Panc1 (cell line): ENCODE measurements at regions not wholly inside any gene's neighbourhood (a gene's known extent, or its start where the extent isn't known, plus 50 kb on each side); places are given as distances from the start of the nearest gene placed in this dataset.

Experiments
- ATAC-seq: fragments of 200-7000 bp; cut with Tn5 transposase; 2 replicates; pipeline ENCODE4 v1.9.1; 2020; ENCODE audit warnings: mild to moderate bottlenecking, moderate library complexity
- BruUV-seq: library from RNA; stranded (reverse); fragments of 400-500 nt; replicated peaks from 2 replicates; lab custom pipeline; 2021; lab: Mats Ljungman, UMichigan
- CTCF ChIA-PET: fragments of 300-600 bp; sonication (Branson Sonifier 250); formaldehyde crosslinking; loops from one replicate; lab custom pipeline; 2022; ENCODE audit warnings: antibody characterized with exemption; lab: Charles Lee
- POLR2A ChIA-PET: fragments of 300-600 bp; sonication (Branson Sonifier 250); formaldehyde crosslinking; loops from one replicate; lab custom pipeline; 2022; ENCODE audit warnings: antibody characterized with exemption; lab: Charles Lee
- DNase-seq: peaks from one replicate; pipeline ENCODE4 v3.0.0-alpha.2; 2010; ENCODE audit warnings: low read depth, low spot score
- H3K27ac ChIP-seq: 2 replicates; pipeline ENCODE4 v1.5.1; 2011; ENCODE audit warnings: mild to moderate bottlenecking, low read length, inconsistent platforms
- H3K27me3 ChIP-seq: fragments of 200-500 bp; sonication (Bioruptor generic); 2 replicates; pipeline ENCODE4 v1.6.0; 2014; ENCODE audit warnings: low read length, inconsistent platforms; ENCODE audit not compliant: control insufficient read depth, insufficient read depth
- H3K36me3 ChIP-seq: fragments of 200-500 bp; sonication (Bioruptor generic); 2 replicates; pipeline ENCODE4 v1.5.1; 2014; ENCODE audit warnings: inconsistent platforms, mild to moderate bottlenecking, low read length, moderate library complexity; ENCODE audit not compliant: control insufficient read depth, insufficient read depth
- H3K4me1 ChIP-seq: 2 replicates; pipeline ENCODE4 v1.5.1; 2011; ENCODE audit warnings: inconsistent platforms, mild to moderate bottlenecking, low read length, moderate library complexity; ENCODE audit not compliant: control insufficient read depth, insufficient read depth
- H3K4me3 ChIP-seq, 2 experiments: 2 replicates each; pipeline ENCODE4 v1.5.1; 2011 to 2012; ENCODE audit warnings: low read depth in 2 of 2, low read length in 2 of 2, mild to moderate bottlenecking in 2 of 2, inconsistent platforms in 1 of 2, moderate library complexity in 1 of 2
- H3K9me3 ChIP-seq: fragments of 200-500 bp; sonication (Bioruptor generic); 2 replicates; pipeline ENCODE4 v1.5.1; 2014; ENCODE audit warnings: low read depth, mild to moderate bottlenecking, inconsistent platforms, low read length, moderate library complexity; ENCODE audit not compliant: control insufficient read depth, insufficient read depth
- POLR2AphosphoS5 ChIP-seq: IDR thresholded peaks from 2 replicates; pipeline ENCODE4 v1.6.1; 2012; ENCODE audit warnings: mild to moderate bottlenecking, low read depth, low read length, moderate library complexity
- SIN3A ChIP-seq: IDR thresholded peaks from 2 replicates; pipeline ENCODE4 v1.6.1; 2012; ENCODE audit warnings: low read depth, mild to moderate bottlenecking, low read length, moderate library complexity, borderline replicate concordance; ENCODE audit not compliant: insufficient read depth
- TCF7L2 ChIP-seq: IDR thresholded peaks from 2 replicates; pipeline ENCODE4 v1.6.1; 2011; ENCODE audit warnings: mild to moderate bottlenecking, low read depth, low read length, inconsistent platforms
- in situ Hi-C: cut with HindIII; loops from 2 replicates; pipeline ENCODE4 v1.10.0; 2016; ENCODE audit warnings: low sequenced_read_pairs, low pct_unique_long_range_greater_than_20kb
- intact Hi-C: fragments of 100-400 bp; cut with micrococcal nuclease; formaldehyde crosslinking; loops from one replicate; pipeline ENCODE4 v1.10.0; 2022; ENCODE audit not compliant: unreplicated experiment
- TF ChIP-seq, protein P1 (sequence below), 2 experiments: IDR thresholded peaks; 2 replicates each; pipeline ENCODE4 v1.6.1; 2011 to 2012; ENCODE audit warnings: low read depth in 2 of 2, control low read depth in 1 of 2, low read length in 1 of 2, mild to moderate bottlenecking in 1 of 2, moderate library complexity in 1 of 2; ENCODE audit not compliant: insufficient read depth in 1 of 2
- TF ChIP-seq, protein P2 (sequence below): fragments of 450-650 bp; IDR thresholded peaks from 2 replicates; pipeline ENCODE4 v1.5.1; 2017; ENCODE audit warnings: mild to moderate bottlenecking

DNA sequence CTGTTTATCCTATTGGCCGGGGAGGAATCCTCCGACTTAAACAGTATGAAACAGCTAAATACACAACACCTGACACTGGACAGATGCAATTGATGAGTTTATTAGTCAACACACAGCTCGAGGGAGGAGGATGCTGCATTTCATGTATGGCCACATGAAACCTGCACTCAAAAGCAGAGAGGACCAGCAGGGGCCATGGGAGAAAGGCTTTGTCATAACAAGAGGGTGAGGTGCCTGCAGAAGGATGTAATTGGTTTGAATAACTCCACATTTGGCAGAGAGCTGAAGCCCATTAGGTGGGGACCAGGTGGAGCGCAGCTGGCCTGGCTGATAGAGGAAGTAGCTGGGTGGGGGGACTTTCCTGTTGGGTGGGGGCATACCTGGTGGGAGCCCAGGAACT is 599.1 kb downstream of the PTPRU start:
- TF ChIP-seq, protein P1, sequence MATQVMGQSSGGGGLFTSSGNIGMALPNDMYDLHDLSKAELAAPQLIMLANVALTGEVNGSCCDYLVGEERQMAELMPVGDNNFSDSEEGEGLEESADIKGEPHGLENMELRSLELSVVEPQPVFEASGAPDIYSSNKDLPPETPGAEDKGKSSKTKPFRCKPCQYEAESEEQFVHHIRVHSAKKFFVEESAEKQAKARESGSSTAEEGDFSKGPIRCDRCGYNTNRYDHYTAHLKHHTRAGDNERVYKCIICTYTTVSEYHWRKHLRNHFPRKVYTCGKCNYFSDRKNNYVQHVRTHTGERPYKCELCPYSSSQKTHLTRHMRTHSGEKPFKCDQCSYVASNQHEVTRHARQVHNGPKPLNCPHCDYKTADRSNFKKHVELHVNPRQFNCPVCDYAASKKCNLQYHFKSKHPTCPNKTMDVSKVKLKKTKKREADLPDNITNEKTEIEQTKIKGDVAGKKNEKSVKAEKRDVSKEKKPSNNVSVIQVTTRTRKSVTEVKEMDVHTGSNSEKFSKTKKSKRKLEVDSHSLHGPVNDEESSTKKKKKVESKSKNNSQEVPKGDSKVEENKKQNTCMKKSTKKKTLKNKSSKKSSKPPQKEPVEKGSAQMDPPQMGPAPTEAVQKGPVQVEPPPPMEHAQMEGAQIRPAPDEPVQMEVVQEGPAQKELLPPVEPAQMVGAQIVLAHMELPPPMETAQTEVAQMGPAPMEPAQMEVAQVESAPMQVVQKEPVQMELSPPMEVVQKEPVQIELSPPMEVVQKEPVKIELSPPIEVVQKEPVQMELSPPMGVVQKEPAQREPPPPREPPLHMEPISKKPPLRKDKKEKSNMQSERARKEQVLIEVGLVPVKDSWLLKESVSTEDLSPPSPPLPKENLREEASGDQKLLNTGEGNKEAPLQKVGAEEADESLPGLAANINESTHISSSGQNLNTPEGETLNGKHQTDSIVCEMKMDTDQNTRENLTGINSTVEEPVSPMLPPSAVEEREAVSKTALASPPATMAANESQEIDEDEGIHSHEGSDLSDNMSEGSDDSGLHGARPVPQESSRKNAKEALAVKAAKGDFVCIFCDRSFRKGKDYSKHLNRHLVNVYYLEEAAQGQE (IDR thresholded peaks at IDR 0.05; ENCODE audit: insufficient read depth in 1 of 2, low read depth in 2 of 2, low read length in 1 of 2), result no peak
- TF ChIP-seq POLR2AphosphoS5 (no peak), SIN3A (no peak), TCF7L2 (no peak)
- TF ChIP-seq, protein P2, sequence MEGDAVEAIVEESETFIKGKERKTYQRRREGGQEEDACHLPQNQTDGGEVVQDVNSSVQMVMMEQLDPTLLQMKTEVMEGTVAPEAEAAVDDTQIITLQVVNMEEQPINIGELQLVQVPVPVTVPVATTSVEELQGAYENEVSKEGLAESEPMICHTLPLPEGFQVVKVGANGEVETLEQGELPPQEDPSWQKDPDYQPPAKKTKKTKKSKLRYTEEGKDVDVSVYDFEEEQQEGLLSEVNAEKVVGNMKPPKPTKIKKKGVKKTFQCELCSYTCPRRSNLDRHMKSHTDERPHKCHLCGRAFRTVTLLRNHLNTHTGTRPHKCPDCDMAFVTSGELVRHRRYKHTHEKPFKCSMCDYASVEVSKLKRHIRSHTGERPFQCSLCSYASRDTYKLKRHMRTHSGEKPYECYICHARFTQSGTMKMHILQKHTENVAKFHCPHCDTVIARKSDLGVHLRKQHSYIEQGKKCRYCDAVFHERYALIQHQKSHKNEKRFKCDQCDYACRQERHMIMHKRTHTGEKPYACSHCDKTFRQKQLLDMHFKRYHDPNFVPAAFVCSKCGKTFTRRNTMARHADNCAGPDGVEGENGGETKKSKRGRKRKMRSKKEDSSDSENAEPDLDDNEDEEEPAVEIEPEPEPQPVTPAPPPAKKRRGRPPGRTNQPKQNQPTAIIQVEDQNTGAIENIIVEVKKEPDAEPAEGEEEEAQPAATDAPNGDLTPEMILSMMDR, result no peak
- ChIA-PET POLR2A (no interaction called here), CTCF (interaction anchor here (0.5 to 1.2 kb wide), 2 partner anchors 146 to 545 kb away, joined by 4 to 13 read pairs; no protein-coding TSS in a partner anchor)
- ATAC-seq (no peak), DNase-seq (no peak)
- no peaks in the 10 kb centered on the region for H3K36me3 ChIP-seq
- H3K27me3 ChIP-seq, result no peaks in the 10 kb centered on the region
- in situ Hi-C loops (no loop called here), intact Hi-C loops (no loop called here)
- no peak overlapping the region for H3K27ac ChIP-seq
- H3K4me3 ChIP-seq, result no peak overlapping the region
- H3K9me3 ChIP-seq, result no peaks in the 10 kb centered on the region
- H3K4me1 ChIP-seq, result no peaks in the 10 kb centered on the region
- BruUV-seq, result no TSS peak

DNA sequence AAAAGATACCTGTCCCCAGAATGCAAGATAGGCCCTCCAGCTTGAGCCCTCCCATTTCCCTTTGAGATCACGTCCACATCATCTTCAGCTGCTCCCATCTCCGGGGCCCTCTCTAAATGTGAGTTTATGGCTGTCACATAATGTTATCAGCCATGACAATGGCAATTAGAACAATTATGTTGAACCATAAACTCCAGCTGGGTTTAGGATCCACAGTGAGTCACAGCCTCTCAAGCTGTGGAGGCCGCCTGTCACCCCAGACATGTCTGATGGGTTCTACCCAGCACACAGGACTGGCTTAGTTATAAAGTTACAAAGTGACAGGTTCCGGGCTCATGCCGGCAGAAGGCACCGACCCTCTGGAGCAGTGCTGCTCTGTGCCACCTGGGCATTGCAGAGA is 597.3 kb downstream of the PTPRU start:
- ATAC-seq, result no peak
- no TSS peak for BruUV-seq
- no peaks in the 10 kb centered on the region for H3K9me3 ChIP-seq
- H3K4me3 ChIP-seq, result no peak overlapping the region
- H3K27me3 ChIP-seq, result no peaks in the 10 kb centered on the region
- intact Hi-C loops, result no loop called here
- POLR2A ChIA-PET, result no interaction called here
- TF ChIP-seq POLR2AphosphoS5 (no peak), SIN3A (no peak), TCF7L2 (no peak)
- TF ChIP-seq, protein P2, result no peak
- TF ChIP-seq, protein P1 (IDR thresholded peaks at IDR 0.05; ENCODE audit: insufficient read depth in 1 of 2, low read depth in 2 of 2, low read length in 1 of 2), result no peak
- CTCF ChIA-PET, result interaction anchor here (0.6 kb wide), 1 partner anchor 493 kb away, joined by 3 read pairs; no protein-coding TSS in a partner anchor
- no peak overlapping the region for H3K27ac ChIP-seq
- in situ Hi-C loops, result no loop called here
- H3K36me3 ChIP-seq, result no peaks in the 10 kb centered on the region
- no peaks in the 10 kb centered on the region for H3K4me1 ChIP-seq
- DNase-seq, result no peak
